ENCODE measurements at regions not wholly inside any gene's neighbourhood (a gene's known extent, or its start where the extent isn't known, plus 50 kb on each side); places are given as distances from the start of the nearest gene placed in this dataset.
"Not testable (repeated sequence)": the region's sequence is repeated elsewhere in the genome, so short reads cannot be mapped to it uniquely, and the experiment has no call there.

- no peak for DNase-seq (ENCODE audit: insufficient read length, low spot score)
- TF ChIP-seq POLR2A (IDR thresholded peaks at IDR 0.05; ENCODE audit: low read depth, low read length), result no peak
- no peak for FAIRE-seq
These were observed 115.5 kb upstream of the NCAM2 start for GRCh38 chr21:20882462-20883407.

DNA sequence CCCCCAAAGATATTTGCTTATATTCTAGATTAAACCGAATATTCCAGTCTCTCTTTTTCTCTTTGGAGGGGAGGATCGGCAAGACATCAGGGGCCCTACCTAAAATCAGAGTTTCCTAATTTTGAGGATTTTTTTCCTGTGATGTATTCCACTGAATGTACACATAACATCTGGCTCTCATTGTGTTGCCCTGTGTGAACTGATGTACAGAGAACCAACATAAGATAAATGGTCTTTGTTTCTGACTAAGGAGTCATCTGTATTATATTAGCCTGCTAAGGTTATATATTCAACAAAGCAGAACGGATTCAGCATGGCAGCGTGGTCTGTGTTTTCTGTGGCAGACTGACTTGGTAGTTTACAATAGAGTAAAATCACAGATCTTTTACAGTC is 114.8 kb upstream of the NCAM2 start:
- DNase-seq (ENCODE audit: insufficient read length, low spot score) (no peak), FAIRE-seq (no peak)
- TF ChIP-seq POLR2A (IDR thresholded peaks at IDR 0.05; ENCODE audit: low read depth, low read length), result no peak

DNA sequence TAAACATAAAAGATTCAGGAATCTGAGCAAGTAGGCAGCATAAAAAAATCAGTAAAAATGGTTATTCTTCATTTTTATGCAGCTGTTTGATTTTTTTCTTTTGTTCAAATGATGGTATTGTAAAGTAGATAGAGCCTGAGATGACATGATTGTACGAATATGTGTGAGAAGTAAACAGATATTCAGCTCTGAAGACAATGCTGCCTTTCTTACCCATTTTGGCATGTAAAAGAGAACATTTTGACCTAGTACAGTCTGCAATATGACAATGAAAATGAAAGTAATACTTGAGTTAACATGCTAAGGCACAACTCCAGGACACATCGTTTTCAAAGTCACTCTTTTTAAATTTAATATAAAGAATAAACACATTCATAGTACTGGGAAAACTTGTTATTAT is 95.7 kb upstream of the NCAM2 start:
- no peak for DNase-seq (ENCODE audit: insufficient read length, low spot score)
- FAIRE-seq, result no peak
- no peak for TF ChIP-seq POLR2A (IDR thresholded peaks at IDR 0.05; ENCODE audit: low read depth, low read length)

GRCh38 chr21:20902998-20903397 is 95.2 kb upstream of the NCAM2 start:
- no peak for TF ChIP-seq POLR2A (IDR thresholded peaks at IDR 0.05; ENCODE audit: low read depth, low read length)
- DNase-seq (ENCODE audit: insufficient read length, low spot score) (no peak), FAIRE-seq (no peak)

DNA sequence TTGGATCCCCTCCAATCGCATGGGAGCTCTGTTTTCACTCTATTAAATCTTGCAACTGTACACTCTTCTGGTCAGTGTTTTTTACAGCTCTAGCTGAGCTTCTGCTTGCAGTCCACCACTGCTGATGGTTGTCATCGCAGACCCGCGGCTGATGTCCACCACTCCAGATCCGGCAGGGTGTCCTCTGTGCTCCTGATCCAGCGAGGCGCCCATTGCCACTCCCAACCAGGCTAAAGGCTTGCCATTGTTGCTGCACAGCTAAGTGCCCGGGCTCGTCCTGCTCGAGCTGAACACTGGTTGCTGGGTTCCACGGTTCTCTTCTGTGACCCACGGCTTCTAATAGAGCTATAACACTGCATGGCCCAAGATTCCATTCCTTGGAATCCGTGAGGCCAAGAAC is 70.7 kb upstream of the NCAM2 start:
- not testable (repeated sequence) for FAIRE-seq; DNase-seq (ENCODE audit: insufficient read length, low spot score)

GRCh38 chr21:20942523-20942922 is 55.7 kb upstream of the NCAM2 start:
- FAIRE-seq, result no peak
- TF ChIP-seq POLR2A (IDR thresholded peaks at IDR 0.05; ENCODE audit: low read depth, low read length), result no peak
- no peak for DNase-seq (ENCODE audit: insufficient read length, low spot score)

DNA sequence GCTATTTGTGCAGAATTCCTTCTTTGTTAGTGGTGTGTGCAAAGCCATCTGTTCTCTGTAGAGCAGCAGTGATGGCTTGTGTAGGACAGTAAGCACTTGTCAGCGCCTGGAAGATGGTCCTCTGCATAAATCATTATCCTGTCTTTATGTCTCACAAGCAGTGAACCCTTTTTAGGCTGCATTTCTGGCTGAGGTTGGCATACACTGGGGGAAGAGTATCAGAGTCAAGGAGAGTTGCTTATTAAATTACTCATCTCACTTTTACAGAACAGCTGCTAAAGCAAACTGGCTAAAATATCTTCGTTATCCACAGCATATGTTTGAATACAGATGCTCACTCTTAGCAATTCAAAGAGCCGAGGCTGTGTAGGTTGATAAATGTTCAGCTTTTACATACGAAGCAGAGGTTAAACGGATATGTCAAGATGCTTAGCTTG is 54.6 kb upstream of the NCAM2 start:
- DNase-seq (ENCODE audit: insufficient read length, low spot score) (no peak), FAIRE-seq (no peak)
- TF ChIP-seq POLR2A (IDR thresholded peaks at IDR 0.05; ENCODE audit: low read depth, low read length), result no peak

DNA sequence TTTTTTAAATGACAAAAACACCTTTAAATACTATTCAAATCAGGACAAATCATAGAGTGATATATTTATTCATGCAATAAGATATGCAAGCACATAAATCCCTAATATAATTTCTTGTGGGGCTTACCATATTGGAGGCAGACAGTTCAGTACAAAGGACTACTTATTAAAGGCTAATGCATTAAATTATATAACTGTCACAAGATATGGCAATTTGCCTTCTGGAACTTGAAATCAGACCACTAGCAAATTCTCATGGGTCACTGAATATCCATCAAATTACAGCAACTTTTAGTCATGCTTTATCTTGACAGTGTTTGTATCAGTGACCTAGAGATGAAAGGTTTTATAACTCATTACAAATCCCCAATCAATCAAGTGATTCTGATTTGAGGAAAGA is 54.1 kb upstream of the NCAM2 start:
- DNase-seq (ENCODE audit: insufficient read length, low spot score) (no peak), FAIRE-seq (no peak)
- TF ChIP-seq POLR2A (IDR thresholded peaks at IDR 0.05; ENCODE audit: low read depth, low read length), result no peak

GRCh38 chr21:20946701-20947100 is 51.5 kb upstream of the NCAM2 start:
- no peak for TF ChIP-seq POLR2A (IDR thresholded peaks at IDR 0.05; ENCODE audit: low read depth, low read length)
- no peak for FAIRE-seq

More at GRCh38 chr21:20946701-20947100, 51.5 kb upstream of the NCAM2 start:
- no peak for DNase-seq (ENCODE audit: insufficient read length, low spot score)

Data from H54 (cell line).